Right lung (tissue), 2 donors: ENCODE measurements at regions not wholly inside any gene's neighbourhood (a gene's known extent, or its start where the extent isn't known, plus 50 kb on each side); places are given as distances from the start of the nearest gene placed in this dataset.

Experiments
- DNase-seq, 2 donors: peaks; one replicate each; pipeline ENCODE4 v3.0.0-alpha.2; 2013

DNA sequence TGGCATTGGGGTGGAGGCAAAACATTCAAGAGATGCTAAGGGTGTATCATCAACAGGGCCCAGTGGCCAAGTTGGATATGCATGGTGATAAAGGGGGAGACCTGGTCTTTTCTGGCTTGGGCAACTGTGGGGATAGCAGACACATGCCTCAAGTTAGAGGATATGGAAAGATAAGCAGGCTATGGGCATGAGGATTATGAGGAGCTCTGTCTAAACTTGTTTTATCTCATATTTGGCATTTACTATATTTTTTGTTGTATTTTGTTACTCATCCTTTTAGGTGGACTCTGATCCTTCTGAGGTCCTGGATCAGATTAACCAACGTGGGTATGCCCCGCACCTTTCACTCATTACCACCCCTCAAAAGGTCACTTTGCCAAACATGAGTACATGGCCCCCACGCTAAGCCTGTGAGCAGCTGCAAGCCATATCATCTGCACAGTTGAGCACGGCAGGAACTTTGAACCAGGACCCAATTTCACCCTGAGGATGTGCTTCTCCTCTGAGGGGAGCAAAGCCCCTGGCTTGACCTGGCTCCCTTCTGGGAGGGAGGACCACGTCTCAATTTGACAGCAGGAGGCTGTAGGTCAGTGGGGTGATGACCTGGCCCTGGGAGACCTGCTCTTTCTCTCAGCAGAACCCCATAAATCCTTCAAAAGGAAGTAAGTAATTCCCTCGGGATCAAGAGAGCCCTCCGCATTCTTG is 71.1 kb upstream of the CD180 start:
- no peak for DNase-seq

DNA sequence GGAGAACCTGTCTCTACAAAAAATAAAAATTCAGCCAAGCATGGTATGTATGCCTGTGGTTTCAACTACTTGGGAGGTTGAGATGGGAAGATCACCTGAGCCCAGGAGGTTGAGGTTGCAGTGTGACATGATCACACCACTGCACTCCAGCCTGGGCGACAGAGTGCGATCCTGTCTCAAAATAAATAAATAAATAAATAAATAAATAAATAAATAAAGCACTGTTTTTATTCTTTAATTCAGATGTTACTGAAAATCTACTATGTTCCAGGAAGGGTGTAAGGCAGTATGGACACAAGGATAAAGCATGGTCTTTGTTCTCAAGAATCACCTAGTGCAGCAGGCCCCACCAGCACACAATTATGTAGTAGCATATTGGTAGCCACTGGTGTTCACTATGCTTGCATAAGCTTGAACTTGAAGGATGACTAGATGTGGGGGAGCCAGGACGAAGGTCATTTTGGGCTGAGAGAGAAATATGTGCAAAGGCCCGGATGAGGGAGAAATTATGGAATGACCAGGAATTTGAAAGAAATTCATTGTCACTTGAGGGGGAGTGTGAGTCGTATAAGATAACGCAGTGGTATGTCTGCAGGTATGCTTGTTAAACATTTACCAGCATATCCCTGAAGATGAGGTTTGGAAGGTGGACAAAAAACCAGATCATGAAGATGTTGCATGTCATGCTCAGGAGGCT is 70.2 kb upstream of the CD180 start:
- DNase-seq, result no peak

DNA sequence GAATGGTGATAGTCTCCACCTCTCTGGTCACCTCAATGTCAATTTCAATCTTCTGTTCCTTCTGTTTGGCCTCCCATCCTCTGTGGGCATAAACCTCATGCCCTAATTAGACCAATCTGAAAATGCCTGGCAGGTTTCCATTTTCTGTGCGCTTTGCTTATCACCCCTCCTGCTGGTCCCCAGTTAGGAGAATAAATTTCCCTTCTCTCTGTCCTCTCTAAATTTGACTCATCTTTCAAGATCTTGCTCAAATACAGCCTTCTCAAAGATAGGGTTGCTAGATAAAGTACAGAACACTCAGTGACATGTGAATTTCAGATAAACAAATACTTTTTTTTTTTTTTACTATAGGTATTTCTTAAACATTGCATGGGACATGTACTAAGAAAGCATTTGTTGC is 69.4 kb upstream of the CD180 start:
- no peak for DNase-seq

DNA sequence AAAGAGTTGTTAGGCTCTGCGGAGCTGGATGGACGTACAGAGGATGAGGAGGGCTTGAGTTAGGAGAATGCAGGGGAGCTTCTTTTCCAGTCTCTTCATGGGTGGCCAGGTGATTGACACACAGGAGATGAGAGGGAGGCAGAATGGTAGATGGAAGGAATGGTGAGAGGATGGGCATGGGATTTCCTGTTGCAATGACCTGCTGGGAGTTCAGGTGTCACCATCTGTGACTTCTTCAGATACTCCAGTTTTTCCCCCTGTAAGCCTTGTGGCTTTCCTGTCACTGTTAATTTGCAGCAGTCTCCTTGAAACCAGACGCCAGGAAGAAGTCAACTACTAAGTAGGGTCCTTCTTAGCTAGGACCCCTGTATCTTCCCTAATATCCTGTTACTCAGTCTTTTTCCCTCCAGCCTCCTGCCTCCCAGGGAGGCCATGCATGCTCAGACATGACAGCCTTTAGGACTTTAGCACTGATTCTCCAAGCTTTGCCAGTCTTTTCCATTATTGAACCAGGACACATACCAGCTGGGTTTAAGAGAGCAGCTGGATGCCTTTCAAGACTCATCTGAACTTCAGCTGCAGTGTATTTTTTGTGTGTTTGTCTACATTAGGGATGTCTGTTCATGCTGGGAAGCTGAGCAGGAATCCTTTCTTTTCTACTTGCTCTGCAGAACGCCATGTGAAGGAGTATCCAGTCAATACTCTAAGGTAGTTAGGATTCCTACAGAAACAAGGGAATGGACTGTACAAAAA is 67.2 kb upstream of the CD180 start:
- DNase-seq, result no peak

DNA sequence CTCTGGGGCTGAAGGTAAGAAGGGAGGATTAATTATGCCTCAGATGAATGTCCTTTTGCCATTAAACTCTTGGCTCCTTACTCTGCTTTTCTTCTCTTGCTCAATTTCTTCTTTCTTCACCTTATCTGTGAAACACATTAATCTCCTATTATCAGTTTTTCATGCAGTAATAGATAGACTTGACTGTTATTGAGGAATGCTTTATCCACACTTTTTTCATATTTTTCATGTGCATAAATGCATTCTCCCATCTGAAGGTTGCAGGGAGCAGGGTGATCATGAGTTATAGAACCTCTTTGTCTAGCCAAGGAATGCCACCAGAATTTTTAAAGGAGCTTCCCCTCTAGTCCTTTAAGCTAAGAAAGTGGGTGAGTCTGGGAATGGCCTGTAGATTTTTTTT is 66.4 kb upstream of the CD180 start:
- DNase-seq, result no peak

DNA sequence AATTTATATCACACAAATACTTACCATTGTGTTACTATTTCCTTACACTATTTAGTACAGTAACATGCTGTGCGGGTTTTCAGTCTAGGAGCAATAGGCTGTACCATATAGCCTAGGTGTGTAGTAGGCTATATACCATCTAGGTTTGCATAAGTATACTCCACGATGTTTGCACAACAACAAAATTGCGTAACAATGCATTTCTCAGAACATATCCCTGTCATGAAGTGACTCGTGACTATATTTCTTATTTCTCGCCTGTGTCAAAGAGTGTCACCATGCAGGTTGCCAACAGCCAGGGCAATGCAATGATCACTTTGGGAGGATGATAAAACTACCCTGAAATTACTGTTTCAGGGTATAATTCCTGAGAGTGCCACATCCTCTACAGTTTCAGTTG is 65.6 kb upstream of the CD180 start:
- DNase-seq, result no peak

DNA sequence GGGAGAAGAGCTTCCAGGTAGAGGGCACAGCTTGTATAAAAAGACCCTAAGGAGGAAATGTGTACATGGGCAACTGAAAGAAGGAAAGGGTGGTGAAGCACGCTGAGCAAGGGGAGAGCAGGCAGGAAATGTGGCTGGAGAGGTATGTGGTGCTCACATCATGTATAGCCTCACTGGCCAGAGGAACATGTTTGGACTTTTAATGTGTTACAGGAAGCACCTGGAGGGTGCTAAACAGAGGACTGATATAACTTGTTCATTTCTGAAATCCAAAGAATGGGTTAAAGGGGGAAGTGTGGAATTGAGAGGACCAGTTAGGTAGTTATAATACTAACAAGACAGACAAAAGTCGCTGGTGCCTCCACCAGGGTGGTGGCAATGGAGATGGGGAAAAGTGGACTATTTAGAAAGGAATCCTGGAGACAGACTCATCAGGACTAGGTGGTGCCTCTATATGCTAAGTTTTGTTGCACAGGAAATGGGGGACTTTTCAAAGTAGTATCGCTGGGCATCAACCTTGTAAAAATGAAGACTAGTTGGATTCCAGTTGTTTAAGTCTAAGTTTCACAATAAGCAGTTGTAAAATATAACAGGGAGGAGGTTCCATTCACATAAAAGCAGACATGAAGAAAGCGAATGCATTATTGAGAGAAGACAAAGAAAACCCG is 63.1 kb upstream of the CD180 start:
- no peak for DNase-seq

DNA sequence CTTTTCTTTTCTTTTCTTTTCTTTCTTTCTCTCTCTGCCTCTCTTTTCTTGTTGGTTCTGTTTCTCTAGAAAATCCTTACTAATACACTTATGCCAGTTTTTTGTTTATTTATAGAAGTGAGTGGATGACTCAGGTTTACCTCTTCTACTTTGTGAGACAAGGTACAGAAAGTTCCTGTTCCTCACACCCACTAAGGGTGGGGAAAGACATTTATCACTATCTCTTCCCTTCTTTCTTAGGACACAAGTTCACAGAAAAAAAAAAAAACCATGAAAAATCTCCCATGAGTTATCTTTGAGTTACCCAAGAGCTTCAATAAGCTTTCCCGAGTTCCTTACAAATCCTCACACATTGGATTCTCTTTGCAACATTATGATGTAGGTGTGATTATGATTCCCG is 60.9 kb upstream of the CD180 start:
- DNase-seq, result no peak

DNA sequence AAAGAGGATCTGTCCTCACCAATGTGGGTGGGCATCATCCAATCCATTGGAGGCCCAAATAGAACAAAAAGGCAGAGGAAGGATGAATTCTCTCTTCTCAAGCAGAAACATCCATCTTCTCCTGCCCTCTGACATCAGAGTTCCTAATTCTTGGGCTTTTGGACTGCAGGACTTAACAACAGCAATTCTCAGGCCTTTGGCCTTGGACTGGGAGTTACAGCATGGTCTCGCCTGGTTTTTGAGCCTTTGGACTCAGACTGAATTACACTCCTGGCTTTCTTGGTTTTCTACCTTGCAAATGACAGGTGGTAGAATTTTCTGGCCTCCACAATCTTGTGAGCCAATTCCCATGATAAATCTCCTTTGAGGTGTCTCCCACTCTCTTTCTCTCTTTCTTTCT is 60.5 kb upstream of the CD180 start:
- no peak for DNase-seq

DNA sequence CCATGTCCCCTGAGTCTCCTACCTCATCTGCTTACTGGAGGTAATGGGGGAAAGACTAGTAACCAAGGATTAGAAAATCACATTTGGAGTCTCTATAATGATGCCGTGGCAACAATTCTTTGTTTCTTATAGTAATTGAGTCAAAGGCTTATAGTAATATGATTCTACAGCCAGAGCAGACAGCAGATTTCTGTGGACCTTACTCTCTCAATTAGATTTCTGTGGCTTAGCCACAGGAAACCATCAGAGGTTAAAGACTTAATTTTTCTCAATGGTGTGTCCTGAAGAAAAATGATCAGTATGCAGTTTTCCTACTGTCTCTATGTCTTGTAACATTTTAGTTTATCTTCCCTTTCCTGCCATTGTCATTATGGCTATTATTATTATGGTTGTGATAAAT is 59.3 kb upstream of the CD180 start:
- DNase-seq, result no peak

DNA sequence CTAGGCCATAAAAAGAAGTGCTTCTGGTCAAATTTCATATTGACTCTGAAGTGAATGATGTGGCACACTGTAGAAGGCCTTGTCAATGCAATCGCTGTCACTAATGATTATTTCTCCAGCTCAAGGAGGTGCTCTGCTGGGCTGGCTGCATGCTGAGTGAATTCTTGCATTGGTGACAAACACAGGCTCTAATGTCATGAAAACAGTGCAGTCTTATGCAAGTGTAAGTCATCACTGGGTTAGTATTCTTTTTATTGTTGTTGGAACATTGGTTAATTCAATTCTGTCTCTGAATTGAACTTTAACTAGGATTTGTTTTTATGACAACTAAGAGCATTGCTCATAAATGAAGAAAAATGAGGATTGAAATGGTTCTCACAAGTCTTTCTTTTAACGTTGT is 57.3 kb upstream of the CD180 start:
- DNase-seq, result no peak

DNA sequence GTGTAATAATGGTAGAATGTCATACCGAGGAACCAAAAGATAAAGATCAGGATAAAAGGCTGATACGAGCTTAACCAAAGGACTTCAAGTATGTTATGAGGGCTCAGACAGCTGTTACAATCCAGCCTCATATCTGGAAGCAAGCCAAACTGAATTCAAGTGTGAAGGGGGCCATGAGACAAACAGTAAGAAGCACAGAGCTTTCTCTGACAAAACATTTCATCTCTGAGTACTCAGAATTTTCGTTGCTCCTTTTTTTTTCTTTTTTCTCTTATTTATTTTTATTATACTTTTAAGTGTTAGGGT is 52.9 kb upstream of the CD180 start:
- no peak for DNase-seq

DNA sequence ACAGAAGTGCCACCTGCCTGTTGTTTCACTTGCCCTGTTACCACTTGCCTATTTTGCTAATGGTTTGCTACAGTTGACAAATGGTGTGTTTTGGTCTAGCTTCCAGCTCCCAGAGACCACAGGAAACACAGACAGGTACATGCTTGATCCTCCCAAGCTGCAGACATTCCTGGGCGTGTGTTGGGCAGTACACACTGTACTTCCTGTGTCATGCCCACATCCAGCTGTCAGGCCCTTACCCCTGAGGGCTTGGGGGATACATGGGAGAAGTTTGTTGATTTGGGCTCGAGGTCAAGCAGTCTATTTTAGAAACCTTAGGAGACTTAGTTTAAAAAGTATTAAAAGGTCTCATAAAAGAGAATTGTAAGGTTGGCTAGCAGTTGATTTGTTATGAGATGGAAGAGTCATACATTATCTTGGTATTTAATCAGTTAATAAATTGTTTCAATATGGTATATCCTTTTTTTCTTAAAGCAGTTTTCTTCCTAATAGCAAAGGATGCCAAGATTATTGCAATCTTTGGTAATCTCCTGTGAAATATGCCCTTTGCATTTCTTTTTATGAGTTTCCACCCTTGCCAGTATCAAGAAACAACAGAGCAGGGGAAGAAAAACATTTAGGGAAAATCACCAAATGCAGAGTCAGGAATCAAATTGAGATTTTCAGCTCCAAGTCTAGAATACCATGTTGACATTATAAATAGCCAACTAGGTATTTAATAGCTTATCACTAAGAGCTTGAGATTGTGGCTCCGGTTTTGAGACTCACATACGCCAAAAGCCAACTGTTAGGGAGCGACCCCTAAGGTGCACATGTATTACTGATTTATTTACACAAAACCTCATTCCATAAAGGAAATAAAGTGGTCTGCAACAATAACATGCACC is 52.3 kb upstream of the CD180 start:
- no peak for DNase-seq

DNA sequence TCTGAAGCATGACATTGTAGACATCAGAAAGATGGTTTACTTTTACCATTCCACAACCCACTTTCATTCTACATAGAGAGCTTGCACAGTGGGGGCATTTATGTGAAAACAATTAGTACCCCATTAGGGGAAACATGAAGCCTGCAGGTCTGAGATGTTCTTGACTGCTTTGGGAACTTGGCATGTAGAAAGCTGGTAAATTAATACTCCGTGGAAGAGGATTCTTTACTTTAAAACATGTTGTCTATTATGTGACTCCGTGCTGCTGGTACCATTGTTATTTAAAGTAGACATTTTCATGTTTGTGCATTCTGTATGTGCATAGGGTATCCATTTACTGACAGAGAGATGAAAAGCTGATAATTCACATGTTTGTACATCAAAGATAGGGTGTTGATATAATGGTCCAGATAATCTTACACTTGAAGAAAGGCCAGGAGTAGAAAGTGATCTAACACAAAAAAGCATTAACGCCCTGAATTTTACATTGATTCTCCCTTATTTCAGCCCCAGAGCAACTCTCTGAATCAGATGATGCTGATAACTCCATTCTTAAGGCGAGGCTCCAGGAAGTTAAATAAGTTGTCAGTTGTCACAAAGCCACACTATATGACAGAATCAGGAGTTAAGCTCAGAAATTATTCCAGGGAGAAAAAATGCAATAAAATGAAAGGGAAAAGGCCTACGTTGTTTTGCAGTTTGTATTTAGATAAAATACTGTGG is 50.1 kb upstream of the CD180 start:
- no peak for DNase-seq
